Smooth muscle cell (in vitro differentiated cells): ENCODE measurements at regions not wholly inside any gene's neighbourhood (a gene's known extent, or its start where the extent isn't known, plus 50 kb on each side); places are given as distances from the start of the nearest gene placed in this dataset.

Experiments
- DNase-seq: peaks from one replicate; lab custom pipeline; 2025; ENCODE audit not compliant: unreplicated experiment; lab: John Stamatoyannopoulos, UW
- H2AFZ ChIP-seq: fragments of 200-600 bp; sonication (generic); 2 replicates; pipeline ENCODE4 v1.6.0; 2016; ENCODE audit warnings: antibody characterized with exemption, low read depth, mild to moderate bottlenecking
- H3F3A ChIP-seq: fragments of 200-600 bp; sonication (generic); 2 replicates; pipeline ENCODE4 v1.6.0; 2017; ENCODE audit warnings: antibody characterized with exemption, low read depth
- H3K27ac ChIP-seq: fragments of 200-600 bp; sonication (generic); 2 replicates; pipeline ENCODE4 v1.5.1; 2016; ENCODE audit warnings: low read depth, mild to moderate bottlenecking
- H3K27me3 ChIP-seq: fragments of 200-600 bp; sonication (generic); 2 replicates; pipeline ENCODE4 v1.6.1; 2016; ENCODE audit warnings: low read depth, mild to moderate bottlenecking
- H3K36me3 ChIP-seq: fragments of 200-600 bp; sonication (generic); 2 replicates; pipeline ENCODE4 v1.5.1; 2016; ENCODE audit warnings: low read depth
- H3K4me1 ChIP-seq: fragments of 200-600 bp; sonication (generic); 2 replicates; pipeline ENCODE4 v1.5.1; 2016; ENCODE audit warnings: low read depth
- H3K4me2 ChIP-seq: fragments of 200-600 bp; sonication (generic); 2 replicates; pipeline ENCODE4 v1.6.0; 2016; ENCODE audit warnings: mild to moderate bottlenecking
- H3K4me3 ChIP-seq: fragments of 200-600 bp; sonication (generic); 2 replicates; pipeline ENCODE4 v1.5.1; 2016; ENCODE audit warnings: mild to moderate bottlenecking
- H3K79me2 ChIP-seq: fragments of 200-600 bp; sonication (generic); 2 replicates; pipeline ENCODE4 v1.6.0; 2016; ENCODE audit warnings: low read depth, mild to moderate bottlenecking
- H3K9ac ChIP-seq: fragments of 200-600 bp; sonication (generic); 2 replicates; pipeline ENCODE4 v1.6.0; 2016; ENCODE audit warnings: low read depth
- H3K9me3 ChIP-seq: fragments of 200-600 bp; sonication (generic); replicated peaks from 2 replicates; pipeline ENCODE4 v1.5.1; 2016; ENCODE audit warnings: low read depth
- H4K20me1 ChIP-seq: fragments of 200-600 bp; sonication (generic); 2 replicates; pipeline ENCODE4 v1.6.0; 2016; ENCODE audit warnings: low read depth
- CTCF ChIP-seq: fragments of 200-600 bp; sonication (generic); IDR thresholded peaks from 2 replicates; pipeline ENCODE4 v1.5.1; 2017; ENCODE audit warnings: borderline replicate concordance, mild to moderate bottlenecking, antibody characterized with exemption; ENCODE audit not compliant: insufficient read depth, poor library complexity, severe bottlenecking
- WGBS: methylation state at CpG from one replicate; pipeline ENCODE4 v1.1.7; 2016; ENCODE audit warnings: low lambda C conversion rate; 5-methylcytosine and 5-hydroxymethylcytosine counted together

DNA sequence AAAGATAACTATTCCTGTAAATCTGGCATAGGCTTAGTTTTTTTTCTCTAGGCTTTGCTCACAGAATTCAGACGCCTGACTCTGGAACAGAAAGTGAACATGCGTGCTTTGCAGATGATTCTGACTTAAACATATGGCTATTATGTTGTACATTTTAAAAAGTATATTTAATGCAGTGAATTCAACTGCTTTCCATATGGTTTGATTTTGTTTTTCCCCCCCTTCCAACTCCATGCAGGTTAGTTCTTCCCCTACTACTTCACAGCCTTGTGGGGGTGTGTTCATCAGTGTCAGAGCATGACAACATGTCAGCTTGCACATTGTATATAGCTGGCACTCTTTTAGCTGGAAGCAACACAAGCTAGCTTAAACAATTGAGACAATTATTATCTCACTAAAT lies 226.8 kb downstream of the TMEM167A start:
- no peak for DNase-seq
- no peaks in the 10 kb centered on the region for H3K79me2 ChIP-seq
- TF ChIP-seq CTCF: no peak
- no peaks in the 10 kb centered on the region for H3K27me3 ChIP-seq
- H3K4me1 ChIP-seq: no peaks in the 10 kb centered on the region
- H3K9me3 ChIP-seq: no peaks in the 10 kb centered on the region
- H3K4me2 ChIP-seq: no peak overlapping the region
- H3K9ac ChIP-seq: no peak overlapping the region
- no peak overlapping the region for H3K27ac ChIP-seq
- 68% methylated on average over 2 of the region's 2 CpGs for WGBS
- no peak overlapping the region for H3K4me3 ChIP-seq
- H2AFZ ChIP-seq: no peak overlapping the region
- H3K36me3 ChIP-seq: no peaks in the 10 kb centered on the region
- H3F3A ChIP-seq: no peaks in the 10 kb centered on the region
- H4K20me1 ChIP-seq: no peaks in the 10 kb centered on the region

GRCh38 chr5:82849885-82850284 lies 227.3 kb downstream of the TMEM167A start:
- no peak for DNase-seq
- Histone ChIP-seq H3F3A (no peaks in the 10 kb centered on the region), H3K36me3 (no peaks in the 10 kb centered on the region), H3K4me2 (no peak overlapping the region), H3K4me3 (no peak overlapping the region), H3K9me3 (no peaks in the 10 kb centered on the region), H3K4me1 (no peaks in the 10 kb centered on the region), H3K27me3 (no peaks in the 10 kb centered on the region), H3K27ac (no peak overlapping the region), H2AFZ (no peak overlapping the region), H3K9ac (no peak overlapping the region), H4K20me1 (no peaks in the 10 kb centered on the region), H3K79me2 (no peaks in the 10 kb centered on the region)
- TF ChIP-seq CTCF: no peak

DNA sequence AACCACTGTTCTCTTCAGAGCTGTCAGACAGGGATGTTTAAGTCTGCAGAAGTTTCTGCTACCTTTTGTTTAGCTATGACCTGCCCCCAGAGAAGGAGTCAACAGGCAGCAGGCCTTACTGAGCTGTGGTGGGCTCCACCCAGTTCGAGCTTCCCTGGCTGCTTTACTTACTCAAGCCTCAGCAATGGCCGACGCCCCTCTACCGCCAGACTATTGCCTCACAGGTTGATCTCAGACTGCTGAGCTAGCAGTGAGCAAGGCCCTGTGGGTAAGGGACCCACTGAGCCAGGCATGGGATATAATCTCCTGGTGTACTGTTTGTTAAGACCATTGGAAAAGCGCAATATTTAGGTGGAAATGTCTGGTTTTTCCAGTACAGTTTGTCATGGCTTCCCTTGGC lies 229.6 kb downstream of the TMEM167A start:
- no peak for TF ChIP-seq CTCF
- Histone ChIP-seq H3K27me3 (no peaks in the 10 kb centered on the region), H4K20me1 (no peaks in the 10 kb centered on the region), H3K36me3 (no peaks in the 10 kb centered on the region), H3K9me3 (no peaks in the 10 kb centered on the region), H3K4me3 (no peak overlapping the region), H3K79me2 (no peaks in the 10 kb centered on the region), H3K4me1 (no peaks in the 10 kb centered on the region), H3K4me2 (no peak overlapping the region), H3K27ac (no peak overlapping the region), H3F3A (no peaks in the 10 kb centered on the region), H2AFZ (no peak overlapping the region), H3K9ac (no peak overlapping the region)
- WGBS: over 99% methylated on average over 5 of the region's 5 CpGs
- DNase-seq: no peak

GRCh38 chr5:82839881-82840280 lies 237.3 kb downstream of the TMEM167A start:
- H3K79me2 ChIP-seq: no peaks in the 10 kb centered on the region
- no peaks in the 10 kb centered on the region for H4K20me1 ChIP-seq
- H3K27me3 ChIP-seq: no peaks in the 10 kb centered on the region
- no peaks in the 10 kb centered on the region for H3K4me1 ChIP-seq
- 97% methylated on average over 3 of the region's 3 CpGs for WGBS
- no peak overlapping the region for H3K4me2 ChIP-seq
- no peak overlapping the region for H2AFZ ChIP-seq
- H3K36me3 ChIP-seq: no peaks in the 10 kb centered on the region
- no peaks in the 10 kb centered on the region for H3K9me3 ChIP-seq
- no peak overlapping the region for H3K4me3 ChIP-seq
- H3K27ac ChIP-seq: no peak overlapping the region
- no peak for DNase-seq
- H3K9ac ChIP-seq: no peak overlapping the region
- peaks cover 7% of the 10 kb centered on the region for H3F3A ChIP-seq
- TF ChIP-seq CTCF: no peak
